ENCODE measurements at regions not wholly inside any gene's neighbourhood (a gene's known extent, or its start where the extent isn't known, plus 50 kb on each side); places are given as distances from the start of the nearest gene placed in this dataset.

DNA sequence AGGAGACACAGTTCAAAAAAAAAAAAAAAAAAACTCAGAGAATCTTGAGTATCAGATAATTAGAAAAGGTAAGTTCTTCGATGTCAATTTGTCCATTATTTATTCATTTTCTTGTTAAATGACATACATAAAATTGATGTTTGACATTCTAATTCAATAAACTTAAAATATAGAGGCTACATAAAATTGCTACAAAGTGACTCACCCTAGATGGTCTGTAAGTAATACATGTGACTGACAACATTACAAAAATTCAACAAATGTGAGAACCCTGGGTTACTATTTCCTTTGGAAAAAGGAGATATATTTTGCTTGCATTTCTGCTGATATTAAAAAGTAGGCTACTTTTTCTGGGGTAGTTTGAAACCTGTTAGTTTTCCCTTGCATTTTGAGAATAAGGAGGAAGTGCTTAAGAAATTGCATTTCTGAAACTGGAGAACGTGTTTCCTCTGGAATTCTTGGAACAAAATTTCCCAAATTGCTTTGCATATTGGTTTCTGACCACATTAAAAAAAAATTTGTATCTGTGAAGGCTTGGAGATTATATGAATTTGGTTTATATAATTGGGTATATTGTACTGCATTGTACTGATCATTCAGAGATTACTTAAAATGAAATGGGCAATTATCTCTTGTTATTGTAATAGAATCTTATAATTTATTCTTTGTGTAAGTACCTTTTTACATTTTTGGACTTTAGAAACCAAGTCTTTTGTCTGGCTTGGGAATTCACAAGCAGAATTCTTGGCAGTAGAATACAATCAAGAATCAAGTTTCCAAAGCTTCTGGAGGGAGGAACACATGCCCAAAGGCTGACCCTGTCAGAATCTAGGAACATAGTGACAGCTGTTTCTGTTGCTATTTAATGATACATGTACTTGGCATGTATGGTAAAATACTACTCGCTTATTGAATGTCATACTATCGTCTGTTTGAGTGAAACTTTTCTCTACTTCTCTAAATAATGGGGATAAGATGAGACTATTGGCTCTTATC, 106.1 kb downstream of the DSEL start:
- DNase-seq: no peak
- Histone ChIP-seq H3T11ph (ENCODE audit: low read length) (no peak overlapping the region), H3K4me2 (ENCODE audit: insufficient read depth, insufficient read length, low read length) (no peak overlapping the region), H3K4ac (ENCODE audit: low read depth, low read length) (no peak overlapping the region), H3K79me2 (ENCODE audit: insufficient read depth, low read length) (no peaks in the 10 kb centered on the region), H2BK5ac (ENCODE audit: insufficient read length, low read length) (no peak overlapping the region), H4K8ac (replicated peaks; ENCODE audit: insufficient read length, low read depth, low read length) (no peak overlapping the region), H2BK12ac (ENCODE audit: insufficient read length, low read depth, low read length) (no peak overlapping the region), H3K23ac (ENCODE audit: insufficient read length, low read depth, low read length) (no peak overlapping the region), H3K27ac (ENCODE audit: insufficient read length, low read depth, low read length) (no peak overlapping the region), H4K5ac (ENCODE audit: insufficient read length, low read depth, low read length) (no peak overlapping the region), H2BK120ac (ENCODE audit: low read depth, low read length, poor library complexity, severe bottlenecking) (no peak overlapping the region), H3K4me1 (ENCODE audit: insufficient read depth, low read length) (no peaks in the 10 kb centered on the region), H3K18ac (ENCODE audit: insufficient read length, low read depth, low read length) (no peak overlapping the region), H2BK20ac (ENCODE audit: low read depth, low read length, poor library complexity, severe bottlenecking) (no peak overlapping the region), H3K56ac (ENCODE audit: insufficient read length, low read depth, low read length) (no peak overlapping the region), H4K91ac (ENCODE audit: insufficient read length, low read depth, low read length) (no peak overlapping the region), H3K9me3 (ENCODE audit: control insufficient read depth, low read depth, low read length) (no peaks in the 10 kb centered on the region), H3K27me3 (ENCODE audit: insufficient read depth, low read length) (no peaks in the 10 kb centered on the region), H4K20me1 (ENCODE audit: control insufficient read depth, insufficient read depth, insufficient read length) (no peaks in the 10 kb centered on the region), H2BK15ac (ENCODE audit: low read depth, low read length) (no peak overlapping the region), H2AFZ (ENCODE audit: low read length) (no peak overlapping the region), H3K14ac (ENCODE audit: insufficient read depth, low read length) (no peak overlapping the region), H2AK5ac (ENCODE audit: insufficient read length, low read length) (no peak overlapping the region), H3K79me1 (ENCODE audit: insufficient read depth, low read depth, low read length, poor library complexity, severe bottlenecking) (no peaks in the 10 kb centered on the region), H3K23me2 (ENCODE audit: insufficient read length, low read depth, low read length, poor library complexity, severe bottlenecking) (no peaks in the 10 kb centered on the region), H3K9ac (ENCODE audit: extremely low read depth, insufficient read length, low read length) (no peak overlapping the region)
- Mint-ChIP-seq H3K36me3 (ENCODE audit: insufficient read depth in 1 of 3, low read depth in 3 of 3) (no peaks in the 10 kb centered on the region), H3K4me1 (no peaks in the 10 kb centered on the region), H3K4me3 (no peak overlapping the region), H3K9me3 (no peaks in the 10 kb centered on the region), H3K27me3 (ENCODE audit: low read depth) (no peaks in the 10 kb centered on the region), H3K27ac (no peak overlapping the region)
- no CpG with 5 or more reads among the region's 4 CpGs for WGBS (ENCODE audit: extremely low coverage, insufficient read length, low lambda C conversion rate)
- TF ChIP-seq CTCF (conservative IDR thresholded peaks at IDR 0.05): no peak
